GM12865 (cell line): ENCODE measurements at regions not wholly inside any gene's neighbourhood (a gene's known extent, or its start where the extent isn't known, plus 50 kb on each side); places are given as distances from the start of the nearest gene placed in this dataset.
"Not testable (repeated sequence)": the region's sequence is repeated elsewhere in the genome, so short reads cannot be mapped to it uniquely, and the experiment has no call there.

Experiments used
- DNase-seq: peaks from one replicate; pipeline ENCODE4 v3.0.0; 2010; ENCODE audit warnings: low read depth
- H3K4me3 ChIP-seq: 2 replicates; pipeline ENCODE4 v1.5.1; 2011; ENCODE audit warnings: mild to moderate bottlenecking, low read depth, low read length, control low read depth
- TF ChIP-seq, protein P1 (sequence below): IDR thresholded peaks from 2 replicates; pipeline ENCODE4 v1.5.1; 2011; ENCODE audit warnings: low read length, control low read depth, low read depth, inconsistent platforms; ENCODE audit not compliant: insufficient read depth; ENCODE audit errors: missing control alignments

DNA sequence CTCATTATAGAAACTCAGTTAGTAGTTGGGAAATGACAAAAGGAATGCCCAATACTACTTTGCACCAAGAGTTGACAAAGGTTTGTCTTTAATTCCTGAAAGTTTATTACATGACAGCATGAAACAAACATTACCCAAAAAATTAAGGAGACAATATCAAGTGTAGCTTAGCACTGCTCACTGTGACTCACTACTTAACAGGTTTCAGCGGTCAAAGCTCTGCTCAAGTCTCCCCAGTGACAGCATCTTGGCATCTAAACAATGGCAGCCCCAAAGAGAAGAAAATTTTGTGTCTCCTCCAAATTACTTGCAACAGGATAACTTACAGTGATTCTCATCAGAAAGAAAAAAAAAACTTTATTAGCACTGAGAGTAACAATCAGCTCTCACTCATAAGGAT is 1030.2 kb downstream of the EFNA5 start:
- no peak overlapping the region for H3K4me3 ChIP-seq
- TF ChIP-seq, protein P1, sequence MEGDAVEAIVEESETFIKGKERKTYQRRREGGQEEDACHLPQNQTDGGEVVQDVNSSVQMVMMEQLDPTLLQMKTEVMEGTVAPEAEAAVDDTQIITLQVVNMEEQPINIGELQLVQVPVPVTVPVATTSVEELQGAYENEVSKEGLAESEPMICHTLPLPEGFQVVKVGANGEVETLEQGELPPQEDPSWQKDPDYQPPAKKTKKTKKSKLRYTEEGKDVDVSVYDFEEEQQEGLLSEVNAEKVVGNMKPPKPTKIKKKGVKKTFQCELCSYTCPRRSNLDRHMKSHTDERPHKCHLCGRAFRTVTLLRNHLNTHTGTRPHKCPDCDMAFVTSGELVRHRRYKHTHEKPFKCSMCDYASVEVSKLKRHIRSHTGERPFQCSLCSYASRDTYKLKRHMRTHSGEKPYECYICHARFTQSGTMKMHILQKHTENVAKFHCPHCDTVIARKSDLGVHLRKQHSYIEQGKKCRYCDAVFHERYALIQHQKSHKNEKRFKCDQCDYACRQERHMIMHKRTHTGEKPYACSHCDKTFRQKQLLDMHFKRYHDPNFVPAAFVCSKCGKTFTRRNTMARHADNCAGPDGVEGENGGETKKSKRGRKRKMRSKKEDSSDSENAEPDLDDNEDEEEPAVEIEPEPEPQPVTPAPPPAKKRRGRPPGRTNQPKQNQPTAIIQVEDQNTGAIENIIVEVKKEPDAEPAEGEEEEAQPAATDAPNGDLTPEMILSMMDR = no peak
- DNase-seq = peak; percentile 28

DNA sequence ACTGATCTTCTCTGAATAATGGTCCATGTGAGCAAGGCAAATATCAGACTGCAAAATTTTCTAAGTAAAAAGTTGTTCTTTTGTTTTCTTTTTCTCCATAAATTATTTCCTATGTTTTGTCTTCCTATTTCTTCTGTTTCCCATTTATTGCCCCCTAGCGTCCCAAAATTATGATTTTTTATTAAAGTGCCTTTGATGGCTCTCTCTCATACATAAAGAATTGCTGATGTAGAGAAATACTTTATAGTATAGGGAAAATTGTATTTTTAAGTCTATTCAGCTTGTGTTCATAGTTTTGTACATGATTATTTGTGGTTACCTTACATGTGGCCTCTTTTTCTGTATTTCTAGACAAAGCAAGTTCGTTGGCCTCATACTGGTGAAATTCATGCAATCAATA is 1031.2 kb downstream of the EFNA5 start:
- H3K4me3 ChIP-seq = no peak overlapping the region
- DNase-seq = no peak
- TF ChIP-seq, protein P1 = no peak

DNA sequence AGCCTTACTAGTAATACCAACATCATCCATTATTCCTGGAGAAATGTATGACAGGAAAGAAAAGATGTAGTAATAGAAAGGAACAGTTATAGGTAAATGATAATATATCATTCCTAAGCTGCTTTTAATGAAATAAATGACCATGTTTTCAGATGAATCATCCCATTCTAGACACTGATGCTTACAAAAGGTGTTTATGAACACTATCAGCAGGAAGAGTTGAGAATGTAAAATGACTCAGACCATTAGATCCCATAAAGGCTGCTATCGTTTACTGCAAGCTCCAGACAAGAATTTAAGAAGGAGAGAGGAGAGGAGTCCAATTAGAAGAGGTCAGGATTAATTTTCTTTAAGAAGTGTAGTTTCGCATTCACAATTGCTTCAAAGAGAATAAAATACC is 1033.5 kb downstream of the EFNA5 start:
- TF ChIP-seq, protein P1 = no peak
- DNase-seq = no peak
- no peak overlapping the region for H3K4me3 ChIP-seq

DNA sequence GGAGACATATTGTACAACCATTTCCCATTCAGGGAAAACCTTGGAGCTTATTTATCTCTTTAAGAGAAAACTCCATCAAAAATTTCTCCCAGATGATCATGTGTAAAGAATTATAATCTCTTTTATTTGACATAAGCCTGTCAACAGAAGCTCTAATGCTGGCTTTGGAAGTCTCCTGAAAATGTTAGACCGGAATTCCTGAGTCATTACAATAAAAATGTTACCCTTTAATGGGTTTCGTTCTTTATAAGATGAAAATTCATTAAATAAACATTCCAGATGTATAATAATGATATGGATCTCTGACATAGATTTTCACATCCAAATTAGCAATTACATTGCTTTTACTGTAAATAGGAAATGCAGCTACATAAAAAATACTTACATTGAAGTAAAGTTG is 1036.4 kb downstream of the EFNA5 start:
- DNase-seq = no peak

DNA sequence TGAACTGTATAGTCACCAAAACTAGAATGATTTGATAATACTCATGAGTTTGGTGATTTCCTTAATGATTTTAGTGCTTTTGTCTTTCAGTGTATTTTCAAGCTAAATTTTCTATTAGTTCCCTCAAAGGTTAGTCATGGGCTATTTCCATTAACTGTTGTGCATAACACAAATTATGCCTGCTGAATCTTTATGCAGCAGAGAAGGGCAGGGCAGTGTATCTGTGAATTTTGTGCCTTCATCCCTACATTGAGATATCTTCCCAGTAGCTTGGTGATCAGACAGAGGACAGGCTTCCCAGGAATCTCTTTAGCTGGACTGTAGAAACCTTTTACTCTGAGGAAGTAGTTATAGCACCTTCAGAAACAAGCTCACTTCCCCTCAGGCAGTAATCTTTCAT is 1036.9 kb downstream of the EFNA5 start:
- TF ChIP-seq, protein P1 = no peak
- no peak for DNase-seq

More for the DNA sequence above, 1036.4 kb downstream of the EFNA5 start:
- TF ChIP-seq, protein P1 = no peak
- H3K4me3 ChIP-seq = no peak overlapping the region

DNA sequence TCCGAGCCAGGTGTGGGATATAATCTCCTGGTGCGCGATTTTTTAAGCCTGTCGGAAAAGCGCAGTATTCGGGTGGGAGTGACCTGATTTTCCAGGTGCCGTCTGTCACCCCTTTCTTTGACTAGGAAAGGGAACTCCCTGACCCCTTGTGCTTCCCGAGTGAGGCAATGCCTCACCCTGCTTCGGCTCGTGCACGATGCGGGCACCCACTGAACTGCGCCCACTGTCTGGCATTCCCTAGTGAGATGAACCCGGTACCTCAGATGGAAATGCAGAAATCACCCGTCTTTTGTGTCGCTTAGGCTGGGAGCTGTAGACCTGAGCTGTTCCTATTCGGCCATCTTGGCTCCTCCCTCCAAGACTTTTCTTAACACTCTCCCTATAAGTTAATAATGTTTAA is 1042.3 kb downstream of the EFNA5 start:
- not testable (repeated sequence) for H3K4me3 ChIP-seq, DNase-seq

More for the DNA sequence above, 1036.9 kb downstream of the EFNA5 start:
- H3K4me3 ChIP-seq = no peak overlapping the region

DNA sequence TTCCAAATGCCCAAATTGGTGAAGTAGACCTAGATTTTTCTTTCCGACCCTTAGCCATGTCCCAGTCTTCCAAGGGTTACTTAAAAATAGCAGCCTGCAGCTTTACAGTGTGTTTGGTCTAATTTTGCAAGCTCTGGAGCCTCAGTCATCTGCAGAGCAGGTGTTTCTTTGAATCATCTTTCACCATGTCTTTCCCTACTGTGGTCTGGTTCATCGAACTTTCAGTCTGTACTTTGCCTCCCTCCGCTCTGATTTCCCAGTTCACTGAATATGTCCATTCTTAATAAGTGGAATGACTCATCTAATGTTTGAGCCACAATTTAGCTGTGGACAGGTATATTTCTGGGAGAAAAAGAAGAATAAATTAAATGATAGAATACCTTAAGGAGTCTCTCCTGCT is 1060.7 kb downstream of the EFNA5 start:
- TF ChIP-seq, protein P1 = no peak
- DNase-seq = peak; percentile 26
- H3K4me3 ChIP-seq = no peak overlapping the region
